NCI-H128 (cell line): ENCODE measurements at regions not wholly inside any gene's neighbourhood (a gene's known extent, or its start where the extent isn't known, plus 50 kb on each side); places are given as distances from the start of the nearest gene placed in this dataset.
"Not testable (repeated sequence)": the region's sequence is repeated elsewhere in the genome, so short reads cannot be mapped to it uniquely, and the experiment has no call there.

Experiments used
- DNase-seq: peaks from one replicate; lab custom pipeline; 2025; ENCODE audit not compliant: unreplicated experiment; lab: John Stamatoyannopoulos, UW

DNA sequence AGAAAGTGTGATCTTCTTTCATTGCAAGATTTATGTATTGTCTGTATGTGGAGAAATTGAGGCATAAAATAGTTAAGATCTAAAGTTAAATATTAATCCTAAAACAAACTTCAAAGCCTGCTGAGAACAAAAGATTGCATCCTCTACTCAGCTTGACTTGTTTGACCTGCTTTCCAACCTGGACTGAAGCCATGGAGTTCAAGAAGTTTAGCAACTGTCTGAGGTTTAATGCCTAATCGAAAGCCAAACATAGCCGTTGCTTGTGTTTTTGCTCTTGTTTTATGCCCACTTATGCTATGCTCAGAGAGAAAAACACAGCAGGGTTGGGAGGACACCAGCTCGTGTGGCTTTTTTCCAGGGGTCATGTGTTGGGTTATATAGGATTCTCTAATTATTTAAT is 135.6 kb downstream of the NUFIP1 start:
- peak; percentile 41 for DNase-seq

DNA sequence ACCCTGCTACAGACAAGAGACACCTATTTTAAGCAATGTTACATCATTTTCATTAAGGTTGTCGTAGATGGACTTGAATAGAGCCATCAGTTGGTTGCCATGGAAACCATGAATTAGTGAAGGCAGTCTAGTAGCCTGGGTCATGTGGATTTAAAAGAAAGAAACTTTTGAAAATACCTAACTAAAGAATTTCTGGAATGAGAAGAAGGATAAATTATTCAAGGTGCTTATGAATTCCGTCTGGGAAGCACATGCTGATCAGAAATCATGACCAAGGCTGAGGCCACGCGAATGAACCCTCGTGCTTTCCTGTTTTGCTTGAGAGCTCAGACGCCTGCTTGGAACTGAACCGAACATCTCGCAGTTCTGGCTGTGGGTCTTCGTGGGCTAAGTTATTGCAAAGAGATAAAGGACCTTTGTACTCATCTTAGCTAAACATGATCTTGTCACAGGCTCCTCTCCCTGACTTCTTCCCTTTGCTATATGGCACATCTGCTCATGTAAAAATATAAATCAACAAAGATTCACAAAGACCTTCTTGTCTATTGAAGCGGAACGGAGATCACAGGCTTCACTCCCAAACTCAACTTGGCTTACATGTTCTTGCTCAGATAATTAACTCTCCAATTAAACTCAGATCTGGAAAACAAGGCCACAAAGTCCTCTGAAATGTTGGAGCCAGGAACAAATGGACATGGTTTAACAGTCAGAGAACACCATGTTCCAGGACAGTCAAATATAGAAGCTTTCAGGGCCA is 140.2 kb downstream of the NUFIP1 start:
- DNase-seq: no peak

DNA sequence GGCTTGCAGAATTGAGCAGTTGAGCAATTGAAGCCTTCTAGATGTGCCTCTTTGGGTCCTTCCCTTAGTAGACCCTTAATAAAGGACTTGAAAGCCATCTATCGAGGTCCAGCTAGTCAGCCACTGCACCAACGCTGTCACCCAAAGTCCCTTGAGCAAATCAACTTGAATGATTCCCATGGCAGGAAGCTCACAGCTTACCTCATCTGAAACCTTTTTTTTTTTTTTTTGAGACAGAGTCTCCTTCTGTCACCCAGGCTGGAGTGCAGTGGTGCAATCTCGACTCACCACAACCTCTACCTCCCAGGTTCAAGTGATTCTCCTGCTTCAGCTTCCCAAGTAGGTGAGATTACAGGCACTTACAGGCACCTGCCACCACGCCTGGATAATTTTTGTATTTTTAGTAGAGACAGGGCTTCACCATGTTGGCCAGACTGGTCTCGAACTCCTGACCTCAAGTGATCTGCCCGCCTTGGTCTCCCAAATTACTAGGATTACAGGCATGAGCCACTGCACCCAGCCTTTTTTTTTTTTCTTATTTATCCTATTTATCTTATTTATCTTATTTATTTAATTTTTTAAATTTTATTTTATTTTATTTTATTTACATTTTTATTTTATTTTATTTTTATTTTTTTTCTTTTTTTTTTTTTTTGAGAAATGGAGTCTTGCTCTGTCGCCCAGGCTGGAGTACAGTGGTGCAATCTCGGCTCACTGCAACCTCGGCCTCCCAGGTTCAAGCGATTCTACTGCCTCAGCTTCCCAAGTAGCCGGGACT is 143.8 kb downstream of the NUFIP1 start:
- DNase-seq: not testable (repeated sequence)

DNA sequence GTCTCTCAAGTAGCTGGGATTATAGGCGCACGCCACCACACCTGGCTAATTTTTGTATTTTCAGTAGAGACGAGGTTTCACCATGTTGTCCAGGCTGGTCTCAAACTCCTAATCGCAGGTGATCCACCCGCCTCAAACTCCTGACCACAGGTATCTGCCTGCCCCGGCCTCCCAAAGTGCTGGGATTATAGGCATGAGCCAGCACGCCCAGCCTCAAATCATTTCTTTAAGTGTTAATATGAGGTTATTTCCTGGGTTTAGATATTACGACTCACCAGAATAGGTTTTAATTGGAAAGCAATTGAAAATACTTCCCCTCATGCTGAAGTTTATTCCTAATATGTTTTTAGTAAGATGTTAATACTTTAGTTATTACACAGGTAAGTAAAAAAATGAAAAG is 144.5 kb downstream of the NUFIP1 start:
- no peak for DNase-seq

DNA sequence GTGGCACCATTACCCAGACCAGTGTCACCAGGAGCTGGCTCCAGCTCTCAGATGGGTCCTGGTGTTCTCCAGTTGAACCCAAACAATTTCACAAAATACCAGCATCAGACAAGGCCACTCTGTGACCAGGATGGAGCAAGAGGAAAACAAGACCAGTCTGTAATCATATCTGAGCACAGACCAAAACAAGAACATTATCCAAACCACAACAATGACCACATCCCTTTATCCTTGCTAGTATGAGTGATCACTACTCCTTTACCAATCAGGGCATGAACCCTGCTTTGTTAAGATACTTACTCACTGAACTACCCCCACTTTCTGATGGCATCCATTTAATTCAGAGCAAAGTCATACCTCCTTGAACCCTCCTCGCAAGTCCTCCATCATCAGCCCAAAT is 145.9 kb downstream of the NUFIP1 start:
- no peak for DNase-seq

DNA sequence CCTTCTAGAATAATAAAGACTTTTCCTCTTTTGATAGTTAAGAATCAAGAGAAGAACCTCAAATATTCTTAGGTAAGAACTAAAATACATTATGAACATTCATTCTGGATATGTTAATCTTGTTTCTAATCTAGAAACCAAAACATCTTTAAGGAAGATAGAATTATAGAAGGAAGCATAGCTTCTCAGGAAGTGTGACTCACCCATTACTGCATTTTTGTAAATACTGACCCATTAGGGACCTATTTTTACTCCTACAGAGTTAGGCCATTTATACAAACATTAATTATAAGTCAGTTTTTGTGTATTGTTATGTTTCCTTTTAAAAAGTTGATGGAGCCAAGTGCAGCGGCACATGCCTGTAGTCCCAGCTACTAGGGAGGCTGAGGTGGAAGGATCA is 147.1 kb downstream of the NUFIP1 start:
- no peak for DNase-seq

DNA sequence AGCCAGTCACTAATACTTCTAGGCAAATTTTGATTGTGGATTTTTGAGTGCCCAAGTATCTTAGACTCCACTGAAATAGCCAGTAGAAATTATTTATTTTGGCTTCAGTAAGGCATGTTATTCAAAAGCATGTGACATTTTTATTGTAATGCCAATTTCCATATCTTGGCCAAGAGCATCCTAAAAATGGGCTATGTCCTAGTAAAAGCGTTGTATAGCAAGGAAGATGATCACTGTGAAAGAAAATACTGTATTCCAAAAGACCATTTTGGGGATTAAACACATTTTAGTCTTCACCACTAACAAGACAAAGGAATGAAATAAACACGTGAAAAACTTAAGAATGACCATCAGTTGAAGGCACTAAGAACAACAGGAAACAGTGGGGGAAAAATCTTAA is 149.1 kb downstream of the NUFIP1 start:
- DNase-seq: no peak

DNA sequence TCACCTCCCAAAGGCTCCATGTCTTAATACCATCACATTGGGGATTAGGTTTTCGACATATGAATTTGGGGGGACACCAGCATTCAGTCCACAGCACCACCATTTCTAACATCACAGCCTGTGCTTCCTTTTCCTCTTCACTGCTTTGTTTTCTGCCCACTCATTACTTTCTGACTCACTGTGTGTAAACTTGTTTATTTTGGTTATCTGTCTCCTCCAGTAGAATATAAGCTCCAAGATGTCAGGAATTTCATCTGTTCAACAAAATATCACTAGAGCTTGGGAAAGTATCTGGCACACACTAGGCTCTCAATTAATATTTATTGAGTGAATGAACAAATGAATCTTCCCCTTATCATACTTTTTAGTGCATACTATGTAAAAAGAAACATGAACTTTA is 152.0 kb downstream of the NUFIP1 start:
- DNase-seq: no peak

DNA sequence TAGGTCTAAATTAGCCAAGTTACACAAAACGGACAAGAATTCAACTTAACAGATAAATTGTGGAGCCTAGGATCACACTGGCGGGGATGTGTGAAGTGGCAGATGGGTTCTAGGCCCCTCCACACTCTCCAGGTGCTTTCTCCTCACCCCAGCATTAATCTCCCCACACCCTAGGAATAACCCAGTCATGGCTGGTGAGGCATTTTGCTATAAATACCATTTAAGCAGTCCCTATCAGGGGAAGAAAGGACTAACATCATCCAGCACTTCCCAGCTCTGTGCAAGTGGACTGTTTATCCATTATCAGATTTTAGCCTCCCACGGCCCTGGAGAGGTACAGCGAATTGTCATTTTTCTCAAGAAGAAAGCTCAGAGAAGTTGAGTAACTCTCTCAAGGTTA is 154.9 kb downstream of the NUFIP1 start:
- no peak for DNase-seq

DNA sequence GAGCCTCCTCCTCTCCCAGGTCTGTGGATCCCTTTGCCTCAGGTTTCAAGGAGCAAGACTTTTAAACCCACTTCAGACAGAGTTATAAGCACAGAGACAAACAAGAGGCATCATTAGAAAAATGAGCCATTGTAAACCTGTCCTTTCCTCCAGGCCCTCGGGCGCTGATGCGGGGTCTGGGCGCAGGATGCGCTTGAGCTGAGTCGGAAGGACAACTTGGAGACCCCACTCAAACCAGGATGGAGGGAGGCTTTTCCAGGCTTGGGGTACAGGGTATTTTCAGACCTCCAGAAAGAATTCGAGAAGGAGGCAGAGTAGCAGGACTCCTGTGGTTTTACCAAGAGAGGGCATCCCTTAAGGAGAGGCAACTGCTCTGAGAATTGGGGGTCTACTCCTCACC is 155.6 kb downstream of the NUFIP1 start:
- DNase-seq: no peak

DNA sequence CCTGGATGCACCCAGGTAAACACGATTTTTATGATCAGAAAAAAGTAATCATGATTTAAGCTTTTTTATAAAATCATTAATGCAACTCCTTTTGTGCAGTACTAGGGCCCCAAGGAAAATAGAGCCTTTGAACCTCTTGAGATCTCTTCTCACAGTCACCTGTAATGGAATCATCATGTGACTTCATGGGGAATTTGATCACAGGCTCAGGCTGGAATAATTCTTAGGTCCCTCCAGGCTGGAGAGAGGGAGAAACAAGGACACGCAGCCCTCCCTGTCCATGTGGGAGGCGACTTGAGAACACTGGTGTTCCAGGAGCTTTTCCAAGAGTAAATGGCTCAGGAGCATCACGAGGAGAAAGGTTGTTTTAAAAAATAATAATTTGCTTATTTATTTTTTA is 156.1 kb downstream of the NUFIP1 start:
- no peak for DNase-seq

DNA sequence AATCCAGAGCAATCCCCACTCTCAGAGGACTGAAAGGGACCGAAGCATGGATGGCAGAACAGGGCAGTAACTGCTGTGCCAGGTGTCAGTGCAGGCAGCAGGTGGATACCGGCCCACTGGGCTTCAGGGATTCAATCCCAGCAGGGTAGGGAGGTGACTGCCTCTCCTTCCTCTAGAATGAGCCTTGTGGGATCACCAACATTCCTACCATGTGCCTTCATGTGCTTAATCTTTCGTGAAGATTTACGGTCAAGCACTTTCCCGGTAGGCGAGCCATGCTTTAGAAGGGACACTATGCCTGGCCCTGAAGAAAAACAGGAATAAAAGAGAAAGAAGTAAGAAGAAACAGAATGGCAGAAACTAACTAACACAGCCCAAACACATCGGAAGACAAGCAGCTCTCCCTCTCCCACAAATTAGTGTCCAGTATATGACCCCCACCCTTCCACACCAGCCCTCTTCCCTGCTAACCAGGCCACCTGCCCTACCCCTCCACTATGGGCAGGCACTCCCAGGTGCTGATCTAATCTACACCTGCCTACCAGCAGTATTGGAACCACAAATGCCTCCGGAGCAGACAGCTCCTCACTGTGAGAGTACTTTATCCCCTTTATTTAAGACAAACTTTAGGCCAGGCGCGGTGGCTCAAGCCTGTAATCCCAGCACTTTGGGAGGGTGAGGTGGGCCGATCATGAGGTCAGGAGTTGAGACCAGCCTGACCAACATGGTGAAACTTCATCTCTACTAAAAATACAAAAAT is 162.5 kb downstream of the NUFIP1 start:
- no peak for DNase-seq

DNA sequence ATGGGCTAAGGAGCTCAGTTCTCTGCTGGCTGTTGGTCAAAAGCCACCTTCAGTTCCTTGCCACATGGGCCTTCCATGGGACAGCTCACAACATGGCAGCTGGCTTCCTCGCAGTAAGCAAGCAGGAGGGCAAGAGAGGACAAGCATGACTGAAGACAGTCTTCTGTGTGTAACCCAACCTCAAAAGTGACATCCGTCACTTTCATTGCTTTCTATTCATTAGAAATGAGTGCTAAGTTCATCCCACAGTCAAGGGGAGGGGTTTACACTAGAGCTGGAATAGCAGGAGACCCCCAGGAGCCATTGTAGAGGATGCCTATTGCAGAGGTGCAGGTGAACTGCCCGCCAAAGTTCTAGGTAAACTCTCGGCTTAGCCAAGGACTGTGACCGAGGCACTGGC is 163.3 kb downstream of the NUFIP1 start:
- no peak for DNase-seq

DNA sequence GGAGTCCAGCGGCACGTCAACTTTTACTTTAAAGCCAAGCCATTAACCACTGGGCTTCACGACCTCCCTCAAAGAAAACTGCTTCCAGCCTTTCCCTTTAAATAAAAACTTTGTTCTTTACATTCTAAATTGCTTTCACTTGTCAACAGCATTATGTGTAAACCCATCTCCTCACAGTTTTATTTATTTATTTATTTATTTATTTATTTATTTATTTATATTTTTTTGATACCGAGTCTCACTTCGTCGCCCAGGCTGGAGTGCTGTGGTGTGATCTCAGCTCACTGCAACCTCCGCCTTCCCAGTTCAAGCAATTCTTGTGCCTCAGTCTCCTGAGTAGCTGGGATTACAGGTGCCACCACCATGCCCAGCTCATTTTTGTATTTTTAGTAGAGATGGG is 165.7 kb downstream of the NUFIP1 start:
- DNase-seq: not testable (repeated sequence)

DNA sequence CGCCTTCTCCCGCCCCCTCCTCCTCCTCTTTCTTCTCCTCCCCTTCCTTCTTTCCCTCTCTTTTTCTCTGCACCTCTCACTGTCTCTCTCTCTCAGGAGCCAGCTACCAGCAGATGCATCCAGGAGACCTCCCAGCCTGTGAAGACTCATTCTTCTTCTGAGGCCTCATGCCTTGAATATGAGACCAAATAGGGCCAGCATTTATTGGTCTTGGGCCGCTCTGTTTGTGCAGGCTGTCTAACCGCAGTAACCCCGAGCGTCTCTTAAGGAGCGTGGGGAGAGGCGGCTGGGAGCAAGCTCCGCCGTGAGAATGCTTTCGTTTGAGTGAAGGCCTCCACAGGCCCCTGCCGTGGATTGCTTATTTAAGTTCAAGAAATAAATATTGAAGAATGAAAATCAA is 167.0 kb downstream of the NUFIP1 start:
- DNase-seq: no peak

DNA sequence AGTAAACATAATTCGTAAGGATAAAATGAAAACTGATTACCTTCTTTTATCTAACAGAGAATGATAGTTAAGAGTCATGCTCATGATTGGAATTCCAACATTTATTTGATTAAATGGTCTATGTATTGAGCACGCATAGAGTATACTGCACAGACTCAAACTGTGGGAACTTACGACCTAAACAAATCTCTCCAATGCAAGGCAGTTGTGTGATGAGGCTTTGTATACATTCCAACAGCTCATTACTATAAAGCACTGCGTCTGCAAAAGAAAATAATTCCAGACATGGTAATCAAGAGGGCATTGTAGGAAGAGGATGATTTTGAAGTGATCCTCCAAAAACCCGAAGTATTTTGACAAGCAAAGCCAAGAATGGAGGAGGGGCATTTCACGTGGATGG is 169.5 kb downstream of the NUFIP1 start:
- DNase-seq: no peak

DNA sequence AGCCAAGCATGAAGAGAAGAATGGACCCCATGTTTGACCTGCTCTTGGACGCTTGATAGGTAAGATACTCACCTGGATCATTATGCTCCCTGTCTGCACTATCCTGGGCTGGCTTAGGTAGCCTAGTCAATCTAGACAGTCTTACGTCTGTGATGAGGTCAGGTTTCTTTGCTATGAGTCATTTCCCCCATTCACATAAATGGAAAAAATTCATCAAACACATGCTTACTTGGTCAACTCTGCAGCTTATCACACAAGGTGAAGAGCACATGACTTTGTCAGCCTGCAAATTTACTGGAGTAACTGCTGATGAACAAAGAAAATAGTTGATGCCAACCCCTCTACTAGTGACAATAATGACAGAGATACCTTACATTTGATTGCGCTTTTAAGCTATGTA is 170.0 kb downstream of the NUFIP1 start:
- DNase-seq: no peak

DNA sequence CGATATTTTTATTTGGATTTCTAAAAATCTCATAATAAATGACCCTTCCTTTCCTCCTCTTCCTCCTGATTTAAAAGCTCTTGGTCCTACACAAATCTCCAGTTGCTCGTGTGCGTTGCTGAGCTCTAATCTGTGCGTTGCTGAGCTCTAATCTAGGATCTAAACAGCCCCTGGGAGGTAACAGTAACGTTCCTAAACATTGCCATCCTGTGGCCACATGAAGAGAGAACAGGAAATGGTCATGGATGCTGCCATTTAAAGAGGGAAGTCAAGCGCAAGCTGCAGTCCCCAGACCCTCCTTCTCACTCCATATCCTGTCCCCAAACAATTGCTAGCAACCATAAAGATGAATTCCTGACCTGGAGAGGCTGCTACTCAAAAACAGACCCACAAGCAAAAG is 170.8 kb downstream of the NUFIP1 start:
- no peak for DNase-seq

DNA sequence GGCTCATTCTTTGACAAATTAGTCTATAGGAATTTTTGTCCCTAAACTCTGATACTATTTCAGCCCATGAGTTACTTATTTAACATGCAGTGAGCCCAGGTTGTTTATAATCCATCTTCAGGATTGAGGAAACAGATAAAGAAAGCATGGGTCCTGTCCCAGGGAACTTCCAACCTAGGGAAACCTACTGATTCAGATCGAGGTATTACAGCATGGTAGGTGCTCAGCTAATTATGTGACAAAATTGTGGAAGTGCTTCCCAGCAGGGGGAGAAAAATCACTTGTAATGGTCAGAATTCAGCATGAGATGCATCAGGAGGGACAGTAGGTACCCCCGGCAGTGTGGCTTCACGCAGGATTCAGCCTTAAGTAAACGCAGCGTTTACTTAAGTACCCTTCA is 171.3 kb downstream of the NUFIP1 start:
- DNase-seq: no peak

DNA sequence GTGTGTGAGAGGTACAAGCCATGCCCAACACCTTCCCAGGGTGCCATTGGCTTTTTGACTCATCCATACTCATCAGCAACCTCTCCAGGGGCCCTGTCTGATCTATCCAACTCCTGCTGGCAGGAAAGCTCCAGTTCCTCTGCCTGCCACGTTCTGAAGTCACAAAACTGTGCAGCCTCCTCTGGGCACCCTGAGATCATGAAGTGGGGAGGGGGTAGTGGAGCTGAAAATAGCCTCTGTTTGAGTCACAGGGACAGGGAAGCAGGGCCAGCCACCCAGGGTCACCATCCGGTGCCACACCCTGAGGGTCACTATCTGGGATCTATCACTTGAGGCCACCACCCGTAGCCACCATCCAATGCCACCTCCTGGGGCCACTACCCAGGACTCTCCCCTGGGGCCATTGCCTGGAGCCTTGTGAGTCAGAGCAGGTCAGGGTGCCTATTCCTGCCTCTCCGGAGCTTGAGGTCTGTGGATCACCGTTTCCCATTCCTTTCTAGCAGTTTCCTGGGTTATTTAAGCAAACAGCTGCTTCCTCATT is 172.1 kb downstream of the NUFIP1 start:
- no peak for DNase-seq

DNA sequence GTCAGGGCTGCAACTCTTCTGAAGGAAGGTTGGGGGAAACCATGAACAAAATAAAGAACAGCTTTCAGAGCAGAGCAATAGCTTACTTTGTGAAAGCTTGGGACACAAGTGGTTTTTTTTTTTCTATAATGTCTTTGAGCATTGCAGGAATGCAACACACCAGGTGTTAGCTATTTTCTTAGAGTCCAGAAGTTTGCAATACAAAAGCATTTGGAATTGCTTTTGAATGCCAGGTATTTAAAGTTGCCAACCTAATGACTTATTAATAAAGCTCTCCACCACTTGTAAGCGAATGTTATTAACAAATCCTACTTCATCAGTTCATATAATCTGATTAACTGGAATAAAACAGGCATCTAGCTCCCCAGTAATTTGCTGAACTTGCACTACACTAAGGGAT is 172.6 kb downstream of the NUFIP1 start:
- no peak for DNase-seq

DNA sequence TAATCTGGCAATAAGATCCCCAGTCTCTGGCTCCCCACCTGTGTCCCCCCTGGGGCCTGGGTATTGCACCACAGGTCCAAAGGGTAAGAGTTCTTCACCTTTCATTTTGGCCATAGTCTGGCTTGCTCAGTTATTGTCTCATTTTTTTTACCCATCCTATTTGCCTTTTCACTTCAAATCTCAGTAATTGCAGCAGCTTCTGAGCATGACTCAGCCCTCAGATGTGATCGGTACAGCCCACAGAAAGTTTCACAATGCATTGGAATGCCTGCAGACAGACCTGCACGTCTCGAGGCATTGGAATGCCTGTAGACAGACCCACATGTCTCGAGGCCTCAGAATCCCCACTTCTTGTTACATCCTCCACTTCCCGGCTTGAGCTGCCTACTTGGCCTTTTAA is 173.6 kb downstream of the NUFIP1 start:
- no peak for DNase-seq
